ENCODE measurements at regions not wholly inside any gene's neighbourhood (a gene's known extent, or its start where the extent isn't known, plus 50 kb on each side); places are given as distances from the start of the nearest gene placed in this dataset.

DNA sequence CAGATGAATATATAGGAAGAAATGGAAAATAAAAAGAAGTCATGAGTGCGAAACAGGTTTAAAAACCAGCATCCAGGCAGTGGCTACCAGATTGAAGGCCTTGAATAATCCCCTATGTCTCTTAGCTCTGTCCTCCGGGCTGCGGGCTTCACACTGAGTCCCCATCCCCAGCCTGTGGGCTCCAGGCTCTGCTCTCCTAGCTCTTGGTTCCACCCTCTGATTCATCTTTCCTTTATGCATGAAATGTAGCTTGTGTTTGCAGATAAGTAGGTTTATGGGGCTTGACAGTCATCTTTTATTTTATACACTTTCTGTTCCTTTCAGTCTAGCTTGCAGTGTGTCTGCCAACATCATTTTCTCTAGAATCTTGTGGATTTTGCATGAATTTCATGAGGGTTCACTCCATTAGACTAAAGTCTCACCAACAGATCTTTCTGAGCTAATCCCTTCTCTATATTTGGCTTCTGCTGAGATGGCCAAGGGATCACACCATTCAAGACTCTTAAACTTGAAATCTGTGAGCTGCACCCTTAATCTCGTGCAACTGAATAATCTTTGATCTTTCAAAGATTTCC is 174.5 kb downstream of the PLPPR4 start:
- TF ChIP-seq, protein P1, sequence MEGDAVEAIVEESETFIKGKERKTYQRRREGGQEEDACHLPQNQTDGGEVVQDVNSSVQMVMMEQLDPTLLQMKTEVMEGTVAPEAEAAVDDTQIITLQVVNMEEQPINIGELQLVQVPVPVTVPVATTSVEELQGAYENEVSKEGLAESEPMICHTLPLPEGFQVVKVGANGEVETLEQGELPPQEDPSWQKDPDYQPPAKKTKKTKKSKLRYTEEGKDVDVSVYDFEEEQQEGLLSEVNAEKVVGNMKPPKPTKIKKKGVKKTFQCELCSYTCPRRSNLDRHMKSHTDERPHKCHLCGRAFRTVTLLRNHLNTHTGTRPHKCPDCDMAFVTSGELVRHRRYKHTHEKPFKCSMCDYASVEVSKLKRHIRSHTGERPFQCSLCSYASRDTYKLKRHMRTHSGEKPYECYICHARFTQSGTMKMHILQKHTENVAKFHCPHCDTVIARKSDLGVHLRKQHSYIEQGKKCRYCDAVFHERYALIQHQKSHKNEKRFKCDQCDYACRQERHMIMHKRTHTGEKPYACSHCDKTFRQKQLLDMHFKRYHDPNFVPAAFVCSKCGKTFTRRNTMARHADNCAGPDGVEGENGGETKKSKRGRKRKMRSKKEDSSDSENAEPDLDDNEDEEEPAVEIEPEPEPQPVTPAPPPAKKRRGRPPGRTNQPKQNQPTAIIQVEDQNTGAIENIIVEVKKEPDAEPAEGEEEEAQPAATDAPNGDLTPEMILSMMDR (IDR thresholded peaks at IDR 0.05; ENCODE audit: low read depth, low read length), result no peak
- no peak for TF ChIP-seq POLR2A (IDR thresholded peaks at IDR 0.05; ENCODE audit: extremely low read depth, insufficient read length)
